ENCODE measurements at regions not wholly inside any gene's neighbourhood (a gene's known extent, or its start where the extent isn't known, plus 50 kb on each side); places are given as distances from the start of the nearest gene placed in this dataset.

DNA sequence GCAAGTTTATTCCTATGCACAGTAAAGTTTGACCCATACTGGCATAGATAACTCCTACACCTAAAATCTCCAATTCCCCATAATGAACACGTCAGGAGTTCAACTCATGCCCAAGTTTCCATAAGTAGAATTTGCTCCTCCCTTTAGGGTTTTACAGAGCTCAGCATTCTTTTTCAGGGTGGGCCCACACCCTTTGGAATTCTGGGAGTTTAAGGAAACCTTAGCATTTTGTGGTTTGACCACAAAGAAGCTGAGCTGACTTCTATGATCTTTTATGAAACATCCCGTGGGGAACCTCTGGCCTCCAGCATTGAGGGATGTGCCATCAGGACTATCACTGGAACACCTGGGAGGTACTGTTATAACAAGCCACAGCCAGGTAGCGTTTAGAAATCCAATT is 220.6 kb upstream of the MAP3K1 start:
- TF ChIP-seq, protein P1, sequence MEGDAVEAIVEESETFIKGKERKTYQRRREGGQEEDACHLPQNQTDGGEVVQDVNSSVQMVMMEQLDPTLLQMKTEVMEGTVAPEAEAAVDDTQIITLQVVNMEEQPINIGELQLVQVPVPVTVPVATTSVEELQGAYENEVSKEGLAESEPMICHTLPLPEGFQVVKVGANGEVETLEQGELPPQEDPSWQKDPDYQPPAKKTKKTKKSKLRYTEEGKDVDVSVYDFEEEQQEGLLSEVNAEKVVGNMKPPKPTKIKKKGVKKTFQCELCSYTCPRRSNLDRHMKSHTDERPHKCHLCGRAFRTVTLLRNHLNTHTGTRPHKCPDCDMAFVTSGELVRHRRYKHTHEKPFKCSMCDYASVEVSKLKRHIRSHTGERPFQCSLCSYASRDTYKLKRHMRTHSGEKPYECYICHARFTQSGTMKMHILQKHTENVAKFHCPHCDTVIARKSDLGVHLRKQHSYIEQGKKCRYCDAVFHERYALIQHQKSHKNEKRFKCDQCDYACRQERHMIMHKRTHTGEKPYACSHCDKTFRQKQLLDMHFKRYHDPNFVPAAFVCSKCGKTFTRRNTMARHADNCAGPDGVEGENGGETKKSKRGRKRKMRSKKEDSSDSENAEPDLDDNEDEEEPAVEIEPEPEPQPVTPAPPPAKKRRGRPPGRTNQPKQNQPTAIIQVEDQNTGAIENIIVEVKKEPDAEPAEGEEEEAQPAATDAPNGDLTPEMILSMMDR (IDR thresholded peaks at IDR 0.05) = no peak
- no peak for TF ChIP-seq POLR2A (IDR thresholded peaks at IDR 0.05)

Measured in right lobe of liver (tissue), 4 donors.